Activated CD4-positive, alpha-beta T cell treated with anti-CD3 and anti-CD28 coated beads for 36 hours (primary cell): ENCODE measurements at regions not wholly inside any gene's neighbourhood (a gene's known extent, or its start where the extent isn't known, plus 50 kb on each side); places are given as distances from the start of the nearest gene placed in this dataset.

Source experiments
- ATAC-seq: fragments of 200-7000 bp; cut with Tn5 transposase; one replicate; pipeline ENCODE4 v1.10.0; 2021; ENCODE audit warnings: mild to moderate bottlenecking, moderate library complexity
- CTCF ChIA-PET: fragments of 350-600 bp; sonication (Branson Sonifier 250); formaldehyde crosslinking; loops from one replicate; lab custom pipeline; 2021; ENCODE audit warnings: antibody characterized with exemption; lab: Charles Lee
- POLR2A ChIA-PET: fragments of 350-600 bp; sonication (Branson Sonifier 250); formaldehyde crosslinking; loops from one replicate; lab custom pipeline; 2021; ENCODE audit warnings: antibody characterized with exemption, inconsistent platforms; lab: Charles Lee
- DNase-seq: peaks from one replicate; pipeline ENCODE4 v3.0.0-alpha.2; 2020
- H3K27ac Mint-ChIP-seq: one replicate; pipeline ENCODE4 v1.8.0; 2021; ENCODE audit warnings: mixed read lengths
- H3K27me3 Mint-ChIP-seq: one replicate; pipeline ENCODE4 v1.8.0; 2021; ENCODE audit warnings: mixed read lengths
- H3K36me3 Mint-ChIP-seq: one replicate; pipeline ENCODE4 v1.8.0; 2021; ENCODE audit warnings: low read depth, mixed read lengths
- H3K4me1 Mint-ChIP-seq: one replicate; pipeline ENCODE4 v1.8.0; 2021; ENCODE audit warnings: mixed read lengths
- H3K4me3 Mint-ChIP-seq: one replicate; pipeline ENCODE4 v1.8.0; 2021; ENCODE audit warnings: mild to moderate bottlenecking, moderate library complexity, mixed read lengths
- H3K9me3 Mint-ChIP-seq: one replicate; pipeline ENCODE4 v1.8.0; 2021; ENCODE audit warnings: low read depth, mixed read lengths
- intact Hi-C, 2 experiments: fragments of 100-400 bp; cut with DNase I in 1 of 2; cut with micrococcal nuclease in 1 of 2; formaldehyde crosslinking; loops; one replicate each; pipeline versions ENCODE4 v1.14.2 to v1.15.1; 2022 to 2024; cut with DNase I, micrococcal nuclease

DNA sequence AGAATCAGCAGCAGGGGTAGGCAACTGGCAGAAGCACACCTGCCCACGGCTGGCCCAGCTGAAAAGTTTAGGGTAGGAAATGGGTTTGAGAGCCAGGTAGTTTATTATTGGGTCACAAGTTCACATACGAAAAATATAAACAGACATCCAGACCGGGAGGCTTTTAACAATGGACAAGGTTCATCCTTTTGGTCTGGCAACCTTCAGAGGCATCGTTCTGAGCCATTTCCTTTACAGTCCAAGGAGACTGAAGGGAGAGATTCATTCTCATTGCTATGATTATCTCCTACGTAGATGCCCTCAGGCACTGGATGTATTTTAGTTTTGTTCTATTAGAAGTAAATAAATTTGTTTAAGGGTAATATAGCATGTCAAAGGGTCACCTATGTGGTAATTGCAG is 248.0 kb upstream of the THBS1 start:
- H3K4me1 Mint-ChIP-seq, result no peaks in the 10 kb centered on the region
- POLR2A ChIA-PET, result no interaction called here
- ATAC-seq (no peak), DNase-seq (no peak)
- H3K9me3 Mint-ChIP-seq, result no peaks in the 10 kb centered on the region
- CTCF ChIA-PET, result interaction anchor here (0.8 to 1.1 kb wide), 2 partner anchors 12 to 250 kb away, joined by 3 read pairs; no protein-coding TSS in a partner anchor
- H3K27me3 Mint-ChIP-seq, result peaks cover 2% of the 10 kb centered on the region
- H3K36me3 Mint-ChIP-seq, result no peaks in the 10 kb centered on the region
- intact Hi-C loops, result no loop called here
- H3K4me3 Mint-ChIP-seq, result no peak overlapping the region
- H3K27ac Mint-ChIP-seq, result no peak overlapping the region

DNA sequence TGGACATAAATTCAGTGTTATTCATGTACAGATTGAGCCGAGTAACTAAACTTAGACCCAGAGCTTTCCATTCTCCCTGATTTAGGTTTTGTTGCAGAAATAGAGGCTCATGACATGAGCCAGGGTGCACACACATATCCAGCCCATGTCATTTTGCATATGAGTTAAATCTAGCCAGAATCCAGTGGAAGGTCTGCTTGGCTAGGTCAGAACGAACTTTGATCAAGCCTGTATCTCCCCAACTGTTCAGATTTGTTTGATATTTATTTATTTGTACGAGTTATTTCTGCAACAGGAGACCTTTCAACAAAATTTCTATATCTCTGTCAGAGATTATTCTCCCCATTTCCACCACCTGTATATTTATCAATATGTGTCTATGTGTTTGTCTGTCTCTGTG is 247.5 kb upstream of the THBS1 start:
- Mint-ChIP-seq H3K9me3 (no peaks in the 10 kb centered on the region), H3K36me3 (no peaks in the 10 kb centered on the region), H3K4me1 (no peaks in the 10 kb centered on the region), H3K27me3 (peaks cover 2% of the 10 kb centered on the region), H3K27ac (no peak overlapping the region), H3K4me3 (no peak overlapping the region)
- ATAC-seq, result no peak
- CTCF ChIA-PET, result interaction anchor here (1.1 kb wide), 1 partner anchor 249 kb away, joined by 3 read pairs; no protein-coding TSS in a partner anchor
- intact Hi-C loops, result no loop called here
- POLR2A ChIA-PET, result no interaction called here
- no peak for DNase-seq

DNA sequence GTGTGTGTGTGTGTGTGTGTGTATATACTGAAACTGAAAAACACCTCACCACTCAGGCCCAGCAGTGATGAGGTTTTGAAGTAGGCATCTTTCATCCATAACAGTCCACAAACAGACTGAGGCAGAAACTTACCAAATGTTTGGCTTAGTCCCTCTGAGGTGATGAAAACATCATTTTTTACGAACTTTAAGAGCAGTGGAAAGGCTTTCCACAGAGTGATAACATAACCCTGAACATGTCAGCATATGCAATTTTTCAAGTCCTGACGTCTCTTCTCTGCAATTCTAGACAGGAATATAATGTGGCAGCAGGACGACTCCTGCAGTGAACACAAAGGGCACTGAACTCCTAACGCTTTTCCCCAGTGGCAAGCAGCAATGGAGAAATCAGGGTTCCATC is 247.0 kb upstream of the THBS1 start:
- Mint-ChIP-seq H3K36me3 (no peaks in the 10 kb centered on the region), H3K4me1 (no peaks in the 10 kb centered on the region), H3K27ac (no peak overlapping the region), H3K4me3 (no peak overlapping the region), H3K27me3 (peaks cover 2% of the 10 kb centered on the region), H3K9me3 (no peaks in the 10 kb centered on the region)
- ATAC-seq (no peak), DNase-seq (no peak)
- intact Hi-C loops, result no loop called here
- ChIA-PET CTCF (interaction anchor here (1.1 kb wide), 1 partner anchor 248 kb away, joined by 3 read pairs; no protein-coding TSS in a partner anchor), POLR2A (no interaction called here)

DNA sequence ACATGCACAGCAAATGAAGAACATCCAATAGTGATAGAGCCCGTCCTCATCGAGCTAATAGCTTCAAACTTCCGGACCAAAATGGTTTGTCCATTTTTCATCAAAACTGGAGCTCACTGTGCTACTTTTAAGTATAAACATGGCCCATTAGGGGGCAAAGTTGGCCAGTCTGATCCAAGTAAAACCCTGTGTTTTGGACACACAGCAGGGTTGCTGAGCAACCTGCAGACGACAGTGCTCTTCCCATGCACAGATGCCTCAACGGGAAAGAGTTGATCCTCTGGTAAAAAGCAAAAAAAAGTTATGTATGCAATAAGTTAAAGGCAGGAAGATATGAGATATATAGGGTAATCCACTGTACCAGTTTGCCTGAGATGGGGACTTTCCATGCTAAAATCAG is 244.0 kb upstream of the THBS1 start:
- Mint-ChIP-seq H3K4me3 (no peak overlapping the region), H3K9me3 (no peaks in the 10 kb centered on the region), H3K27me3 (no peaks in the 10 kb centered on the region), H3K27ac (no peak overlapping the region), H3K4me1 (no peaks in the 10 kb centered on the region), H3K36me3 (no peaks in the 10 kb centered on the region)
- ChIA-PET POLR2A (no interaction called here), CTCF (no interaction called here)
- intact Hi-C loops, result no loop called here
- ATAC-seq (no peak), DNase-seq (no peak)

DNA sequence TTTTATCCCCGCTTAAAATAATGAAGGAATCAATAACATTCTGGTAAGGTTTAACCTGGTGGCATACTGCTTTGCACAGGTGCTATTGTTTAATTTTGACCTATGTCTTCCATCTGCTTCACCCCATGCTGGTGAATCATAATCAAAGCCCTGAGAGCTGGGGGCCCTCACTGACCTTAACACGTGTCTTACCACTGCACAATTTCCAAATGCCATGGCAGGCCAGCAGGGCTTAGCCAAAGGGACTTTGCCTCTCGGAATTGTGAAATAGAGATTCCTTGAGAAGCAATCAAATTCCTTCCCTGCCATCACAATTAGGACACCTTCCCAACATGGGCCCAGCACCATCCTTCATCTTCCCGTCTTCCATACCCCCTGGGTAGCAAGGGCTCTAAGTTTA is 242.6 kb upstream of the THBS1 start:
- Mint-ChIP-seq H3K4me3 (no peak overlapping the region), H3K27me3 (no peaks in the 10 kb centered on the region), H3K27ac (no peak overlapping the region), H3K4me1 (no peaks in the 10 kb centered on the region), H3K36me3 (no peaks in the 10 kb centered on the region), H3K9me3 (no peaks in the 10 kb centered on the region)
- ChIA-PET CTCF (no interaction called here), POLR2A (no interaction called here)
- intact Hi-C loops, result no loop called here
- no peak for ATAC-seq
- DNase-seq, result no peak

DNA sequence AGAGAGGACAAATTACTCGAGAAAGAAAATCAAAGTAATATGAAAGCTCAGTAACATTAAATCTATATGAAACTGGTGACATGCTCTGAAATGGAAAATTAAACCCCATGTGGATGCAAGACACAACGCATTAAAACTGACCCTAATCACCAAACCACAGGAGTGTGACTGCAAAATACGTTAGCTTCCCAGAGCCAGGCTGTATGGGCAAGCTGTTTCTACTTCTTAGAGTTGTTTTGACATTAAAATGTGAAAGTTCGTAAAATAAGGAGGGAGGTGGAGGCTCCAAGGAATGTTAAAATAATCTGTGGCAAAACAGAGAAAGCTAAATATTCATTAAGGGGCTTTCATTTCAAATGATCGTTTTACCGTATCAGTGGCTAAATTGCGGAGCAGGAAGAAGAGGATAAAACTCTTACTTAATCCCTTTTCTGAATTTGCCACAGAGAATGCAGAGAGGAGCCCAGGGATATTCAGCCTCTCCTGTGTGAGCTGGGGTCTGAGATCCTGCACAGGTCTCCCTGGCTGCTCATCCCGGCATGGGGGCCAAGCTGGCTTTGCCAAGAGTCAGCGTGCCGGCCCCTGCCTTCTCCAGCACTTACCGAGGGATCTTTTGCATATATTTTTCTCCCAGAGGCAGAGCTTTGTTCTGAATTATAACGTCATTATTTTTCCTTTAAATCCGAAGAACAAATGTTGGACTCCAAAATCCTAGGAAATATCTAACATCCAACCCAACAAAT is 239.8 kb upstream of the THBS1 start:
- intact Hi-C loops, result loop anchor here in 1 of 2 experiments (10.0 kb wide), 1 partner anchor 64 kb away; no protein-coding TSS in a partner anchor
- no peaks in the 10 kb centered on the region for H3K36me3 Mint-ChIP-seq
- H3K9me3 Mint-ChIP-seq, result no peaks in the 10 kb centered on the region
- no peaks in the 10 kb centered on the region for H3K27me3 Mint-ChIP-seq
- DNase-seq, result no peak
- ChIA-PET POLR2A (no interaction called here), CTCF (interaction anchor here (0.9 kb wide), 1 partner anchor 56 kb away, joined by 3 read pairs; no protein-coding TSS in a partner anchor)
- no peak for ATAC-seq
- H3K27ac Mint-ChIP-seq, result no peak overlapping the region
- no peak overlapping the region for H3K4me3 Mint-ChIP-seq
- H3K4me1 Mint-ChIP-seq, result no peaks in the 10 kb centered on the region

DNA sequence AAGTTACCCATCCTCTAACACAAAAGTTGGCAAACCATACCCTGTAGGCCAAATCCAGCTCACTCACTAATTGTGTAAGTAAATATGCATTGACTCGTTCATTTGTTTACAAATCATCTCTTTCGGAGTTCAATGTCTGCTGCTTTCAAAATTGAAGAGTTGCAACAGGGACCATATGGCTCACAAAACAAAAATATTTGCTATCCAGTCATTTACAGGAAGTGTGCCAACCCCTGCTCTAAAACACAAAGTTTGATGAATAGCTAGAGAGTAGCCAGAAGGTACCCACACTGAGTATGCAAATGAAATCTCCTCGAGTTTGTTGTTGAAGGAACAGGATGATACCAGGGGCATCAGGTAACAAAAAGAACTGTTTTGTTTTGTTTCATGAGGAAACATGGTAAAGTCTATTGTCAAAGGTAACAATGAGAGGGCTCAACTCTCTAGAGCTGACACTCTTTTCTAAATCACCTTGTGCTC is 236.2 kb upstream of the THBS1 start:
- Mint-ChIP-seq H3K36me3 (no peaks in the 10 kb centered on the region), H3K27me3 (no peaks in the 10 kb centered on the region), H3K27ac (no peak overlapping the region), H3K4me3 (no peak overlapping the region), H3K9me3 (no peaks in the 10 kb centered on the region), H3K4me1 (no peaks in the 10 kb centered on the region)
- DNase-seq, result no peak
- ChIA-PET CTCF (interaction anchor here (0.7 to 1.2 kb wide), 2 partner anchors 12 to 540 kb away, joined by 3 read pairs; no protein-coding TSS in a partner anchor), POLR2A (no interaction called here)
- ATAC-seq, result no peak
- intact Hi-C loops, result loop anchor here in 1 of 2 experiments (10.0 kb wide), 1 partner anchor 60 kb away; no protein-coding TSS in a partner anchor

DNA sequence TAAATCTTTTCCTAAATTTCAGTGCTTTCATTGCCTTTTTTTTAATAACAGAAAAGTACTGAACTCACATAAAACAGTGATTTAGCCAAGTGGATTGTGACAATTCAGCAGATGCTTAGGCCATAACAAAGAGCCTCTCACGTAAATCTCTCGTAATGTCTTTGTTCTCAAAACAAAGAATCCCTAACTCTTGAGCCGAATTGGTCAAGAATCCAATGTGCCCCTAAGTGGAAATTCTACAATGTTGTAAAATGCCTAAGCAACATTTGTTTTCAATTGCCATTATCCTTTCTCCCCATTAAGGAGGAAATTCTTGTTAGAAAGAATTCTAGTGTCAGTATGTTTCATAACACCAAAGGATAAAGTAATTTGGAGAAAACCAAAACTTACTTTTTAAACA is 235.7 kb upstream of the THBS1 start:
- Mint-ChIP-seq H3K4me1 (no peaks in the 10 kb centered on the region), H3K27me3 (no peaks in the 10 kb centered on the region), H3K27ac (no peak overlapping the region), H3K36me3 (no peaks in the 10 kb centered on the region), H3K4me3 (no peak overlapping the region), H3K9me3 (no peaks in the 10 kb centered on the region)
- ATAC-seq, result no peak
- ChIA-PET POLR2A (no interaction called here), CTCF (interaction anchor here (1.2 kb wide), 1 partner anchor 13 kb away, joined by 3 read pairs; no protein-coding TSS in a partner anchor)
- intact Hi-C loops, result loop anchor here in 1 of 2 experiments (10.0 kb wide), 1 partner anchor 60 kb away; no protein-coding TSS in a partner anchor
- no peak for DNase-seq

DNA sequence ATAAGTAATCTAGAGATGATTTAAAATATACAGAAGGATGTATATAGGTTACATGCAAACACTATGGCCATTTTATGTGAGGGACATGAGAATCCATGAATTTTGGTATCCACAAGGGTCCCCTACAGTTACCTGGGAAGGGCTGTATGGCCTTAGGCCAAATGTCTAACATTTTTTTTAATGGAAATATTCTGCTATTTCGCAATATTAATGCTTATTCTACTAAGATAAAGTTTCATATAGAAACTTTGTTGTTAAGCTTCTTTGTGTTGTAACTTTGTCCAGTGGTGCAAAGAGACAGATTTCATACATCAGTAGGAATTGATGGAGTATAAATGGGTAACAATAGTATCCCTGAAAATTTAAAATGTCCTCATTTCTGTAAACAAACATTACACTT is 233.4 kb upstream of the THBS1 start:
- POLR2A ChIA-PET, result no interaction called here
- no peak overlapping the region for H3K4me3 Mint-ChIP-seq
- no peak for ATAC-seq
- no peaks in the 10 kb centered on the region for H3K36me3 Mint-ChIP-seq
- intact Hi-C loops, result loop anchor here in 1 of 2 experiments (10.0 kb wide), 1 partner anchor 57 kb away; no protein-coding TSS in a partner anchor
- DNase-seq, result no peak
- no peaks in the 10 kb centered on the region for H3K4me1 Mint-ChIP-seq
- no peaks in the 10 kb centered on the region for H3K27me3 Mint-ChIP-seq
- H3K9me3 Mint-ChIP-seq, result no peaks in the 10 kb centered on the region
- H3K27ac Mint-ChIP-seq, result no peak overlapping the region
- CTCF ChIA-PET, result no interaction called here

DNA sequence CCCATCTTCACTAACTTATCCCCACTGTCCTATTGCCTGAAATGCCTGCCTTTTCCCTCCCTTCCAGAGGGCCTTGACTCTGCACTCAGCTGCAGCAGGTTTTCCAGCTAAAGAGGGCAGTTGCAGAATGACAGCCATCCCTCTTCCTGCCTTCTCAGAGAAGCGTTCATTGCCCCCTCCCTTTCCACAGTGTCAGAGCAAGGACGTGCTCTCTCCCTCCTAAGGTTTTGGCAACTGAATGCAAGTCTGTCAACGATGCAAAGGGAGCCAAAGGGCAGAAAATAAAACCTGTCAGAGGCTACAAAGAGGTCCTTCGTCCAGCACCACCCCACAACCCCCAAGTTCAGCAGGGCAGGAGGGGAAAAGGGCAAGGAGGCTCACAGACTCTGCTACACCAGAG is 230.1 kb upstream of the THBS1 start:
- intact Hi-C loops, result no loop called here
- CTCF ChIA-PET, result no interaction called here
- no peaks in the 10 kb centered on the region for H3K27me3 Mint-ChIP-seq

DNA sequence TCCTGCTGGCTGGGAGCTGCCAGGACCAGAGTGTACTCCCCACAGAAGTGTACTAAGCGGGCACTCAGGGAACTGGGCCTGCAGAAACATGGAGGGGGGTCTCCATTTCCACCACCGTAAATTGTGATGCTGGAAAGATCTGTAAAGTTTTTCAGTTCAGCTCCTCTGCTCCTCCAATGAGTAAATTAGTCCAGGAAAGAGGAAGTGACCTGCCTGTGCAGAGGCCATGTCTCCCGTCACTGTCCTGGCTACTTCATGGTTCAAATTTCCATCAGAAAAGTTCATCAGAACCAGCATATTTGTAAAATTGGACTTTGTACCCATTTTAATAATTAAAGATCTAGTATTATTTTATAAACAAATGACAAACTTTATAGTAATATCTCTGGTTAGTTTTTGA is 226.7 kb upstream of the THBS1 start:
- no peaks in the 10 kb centered on the region for H3K4me1 Mint-ChIP-seq
- no peak overlapping the region for H3K27ac Mint-ChIP-seq
- ATAC-seq (no peak), DNase-seq (no peak)
- intact Hi-C loops, result no loop called here
- H3K9me3 Mint-ChIP-seq, result no peaks in the 10 kb centered on the region
- H3K4me3 Mint-ChIP-seq, result no peak overlapping the region
- H3K36me3 Mint-ChIP-seq, result no peaks in the 10 kb centered on the region
- H3K27me3 Mint-ChIP-seq, result peaks cover 3% of the 10 kb centered on the region
- POLR2A ChIA-PET, result no interaction called here
- CTCF ChIA-PET, result no interaction called here

More for the DNA sequence above, 230.1 kb upstream of the THBS1 start:
- POLR2A ChIA-PET, result no interaction called here
- ATAC-seq (no peak), DNase-seq (no peak)
- Mint-ChIP-seq H3K36me3 (no peaks in the 10 kb centered on the region), H3K9me3 (no peaks in the 10 kb centered on the region), H3K4me1 (no peaks in the 10 kb centered on the region), H3K4me3 (no peak overlapping the region), H3K27ac (no peak overlapping the region)
